ENCODE measurements at regions not wholly inside any gene's neighbourhood (a gene's known extent, or its start where the extent isn't known, plus 50 kb on each side); places are given as distances from the start of the nearest gene placed in this dataset.

- TF ChIP-seq GATA2 (CRISPR knock-in tag; IDR thresholded peaks at IDR 0.05) (no peak), CHD2 (IDR thresholded peaks at IDR 0.05; ENCODE audit: low read length, partially characterized antibody) (no peak)
Observed at GRCh38 chr15:88385078-88385700, 82.0 kb downstream of the MRPL46 start.

Data from SK-N-SH (cell line).